Fibroblast of mammary gland (primary cell): ENCODE measurements at regions not wholly inside any gene's neighbourhood (a gene's known extent, or its start where the extent isn't known, plus 50 kb on each side); places are given as distances from the start of the nearest gene placed in this dataset.

Source experiments
- DNase-seq: peaks from one replicate; pipeline ENCODE4 v3.0.0-alpha.2; 2010; ENCODE audit warnings: low read depth
- H3K4me3 ChIP-seq: 2 replicates; pipeline ENCODE4 v1.5.1; 2011; ENCODE audit warnings: low read depth, mild to moderate bottlenecking, low read length, moderate library complexity; ENCODE audit not compliant: control insufficient read depth
- TF ChIP-seq, protein P1 (sequence below): conservative IDR thresholded peaks from 2 replicates; pipeline ENCODE4 v1.5.1; 2011; ENCODE audit warnings: low read depth, low read length, inconsistent platforms; ENCODE audit not compliant: control insufficient read depth, insufficient read depth

DNA sequence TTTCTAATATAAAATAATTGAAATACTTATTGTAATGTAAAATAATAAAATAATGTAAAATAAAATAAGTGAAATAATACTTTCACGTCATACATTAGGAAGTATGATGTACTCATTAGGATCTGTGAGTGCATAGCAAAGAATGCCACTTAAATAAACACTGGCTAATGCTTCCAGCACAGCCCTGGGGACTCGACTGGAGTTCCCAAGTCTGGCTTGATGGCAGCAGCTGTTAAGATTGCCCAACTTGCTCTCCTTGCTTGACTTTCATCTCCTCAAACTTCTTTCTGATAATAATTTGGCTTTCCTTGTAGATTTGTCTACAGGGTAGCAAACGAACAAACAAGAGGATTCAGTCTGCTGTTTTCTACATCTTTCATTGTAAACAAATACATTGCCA, 191.9 kb downstream of the COG6 start:
- TF ChIP-seq, protein P1, sequence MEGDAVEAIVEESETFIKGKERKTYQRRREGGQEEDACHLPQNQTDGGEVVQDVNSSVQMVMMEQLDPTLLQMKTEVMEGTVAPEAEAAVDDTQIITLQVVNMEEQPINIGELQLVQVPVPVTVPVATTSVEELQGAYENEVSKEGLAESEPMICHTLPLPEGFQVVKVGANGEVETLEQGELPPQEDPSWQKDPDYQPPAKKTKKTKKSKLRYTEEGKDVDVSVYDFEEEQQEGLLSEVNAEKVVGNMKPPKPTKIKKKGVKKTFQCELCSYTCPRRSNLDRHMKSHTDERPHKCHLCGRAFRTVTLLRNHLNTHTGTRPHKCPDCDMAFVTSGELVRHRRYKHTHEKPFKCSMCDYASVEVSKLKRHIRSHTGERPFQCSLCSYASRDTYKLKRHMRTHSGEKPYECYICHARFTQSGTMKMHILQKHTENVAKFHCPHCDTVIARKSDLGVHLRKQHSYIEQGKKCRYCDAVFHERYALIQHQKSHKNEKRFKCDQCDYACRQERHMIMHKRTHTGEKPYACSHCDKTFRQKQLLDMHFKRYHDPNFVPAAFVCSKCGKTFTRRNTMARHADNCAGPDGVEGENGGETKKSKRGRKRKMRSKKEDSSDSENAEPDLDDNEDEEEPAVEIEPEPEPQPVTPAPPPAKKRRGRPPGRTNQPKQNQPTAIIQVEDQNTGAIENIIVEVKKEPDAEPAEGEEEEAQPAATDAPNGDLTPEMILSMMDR: no peak
- DNase-seq: no peak
- no peak overlapping the region for H3K4me3 ChIP-seq

DNA sequence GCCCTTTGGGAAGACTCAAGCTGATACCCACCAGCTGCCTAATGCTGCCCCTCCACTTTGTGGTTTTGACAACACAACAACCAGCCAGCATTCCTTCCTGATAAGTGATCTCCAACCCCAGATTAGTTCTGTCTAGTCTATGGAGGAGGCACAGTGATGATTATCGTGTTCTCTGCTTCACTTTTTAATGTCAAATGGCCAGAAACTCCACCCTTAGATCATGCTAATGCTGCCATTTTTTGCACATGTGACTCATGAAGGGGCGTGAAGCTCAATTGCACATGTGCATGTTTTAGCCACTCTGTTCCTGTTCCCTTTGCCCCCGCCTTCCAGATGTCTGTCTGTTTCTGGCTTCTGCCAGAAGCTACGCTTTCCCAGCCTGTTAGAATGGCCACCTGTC, 199.8 kb downstream of the COG6 start:
- peak; percentile 25 for DNase-seq
- H3K4me3 ChIP-seq: no peak overlapping the region
- TF ChIP-seq, protein P1: no peak

- TF ChIP-seq, protein P1: no peak
- no peak for DNase-seq
These were observed 201.3 kb downstream of the COG6 start for GRCh38 chr13:39856714-39857113.

DNA sequence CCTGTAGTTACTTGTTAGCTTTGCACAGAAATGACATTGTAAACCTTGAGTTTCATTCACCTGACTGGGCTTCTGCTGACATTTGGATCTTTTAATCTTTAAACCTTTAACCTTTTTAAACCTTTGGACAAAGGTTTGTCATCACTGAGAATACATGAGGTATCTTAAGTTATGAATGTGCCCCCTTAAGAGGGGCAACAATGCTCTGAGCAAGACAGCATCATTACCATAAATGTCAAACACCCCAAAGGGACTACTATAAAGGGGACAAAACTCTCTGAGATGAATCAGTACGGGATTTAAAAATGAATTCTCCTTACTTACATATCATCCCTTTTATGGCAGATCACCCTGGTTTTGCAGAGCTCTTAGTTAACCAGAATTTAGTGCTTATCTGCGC, 203.3 kb downstream of the COG6 start:
- no peak for DNase-seq
- H3K4me3 ChIP-seq: no peak overlapping the region
- TF ChIP-seq, protein P1: no peak

More at GRCh38 chr13:39856714-39857113, 201.3 kb downstream of the COG6 start:
- H3K4me3 ChIP-seq: no peak overlapping the region

DNA sequence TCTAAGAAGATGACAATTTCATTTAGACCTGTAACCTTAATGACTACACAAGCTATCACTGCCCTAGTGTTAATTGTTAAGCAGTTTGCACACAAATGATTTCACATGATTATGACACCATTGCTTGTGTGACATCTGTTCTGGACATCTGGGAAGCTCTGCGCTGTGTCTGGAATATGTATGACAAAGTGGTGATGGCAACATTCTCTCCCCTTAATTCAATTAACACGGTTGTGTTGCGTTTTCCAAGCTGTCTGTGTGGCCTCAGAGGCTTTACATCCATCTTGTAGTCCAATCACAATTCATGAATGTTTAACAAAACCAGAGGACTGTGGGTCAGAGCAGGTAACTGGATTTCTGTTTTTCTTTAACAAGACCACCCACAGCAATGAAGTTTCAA, 204.4 kb downstream of the COG6 start:
- DNase-seq: no peak
- TF ChIP-seq, protein P1: no peak
- no peak overlapping the region for H3K4me3 ChIP-seq

GRCh38 chr13:39862900-39863299, 207.4 kb downstream of the COG6 start:
- no peak for DNase-seq
- TF ChIP-seq, protein P1: no peak

DNA sequence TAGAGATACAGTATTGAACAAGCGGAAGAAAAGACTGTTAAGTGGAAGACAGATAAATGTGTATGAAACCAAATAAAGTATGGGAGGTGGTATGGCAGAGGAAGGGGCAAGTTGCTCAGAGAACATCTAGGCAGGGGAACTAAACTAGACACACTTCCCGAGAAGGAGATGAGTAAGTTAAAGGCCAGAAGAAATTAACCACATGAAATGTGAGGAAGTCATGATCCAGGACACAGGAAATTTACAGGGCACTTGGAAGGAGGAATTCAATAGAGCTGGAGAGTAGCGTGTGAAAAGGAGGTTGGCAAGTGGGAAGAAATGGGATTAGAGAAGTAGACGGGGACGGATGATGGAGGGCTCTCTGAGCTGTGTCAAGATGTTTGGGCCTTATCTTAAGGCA, 208.8 kb downstream of the COG6 start:
- TF ChIP-seq, protein P1: no peak
- DNase-seq: no peak
- no peak overlapping the region for H3K4me3 ChIP-seq

More at GRCh38 chr13:39862900-39863299, 207.4 kb downstream of the COG6 start:
- H3K4me3 ChIP-seq: no peak overlapping the region
